Astrocyte (in vitro differentiated cells and primary cell): ENCODE measurements at regions not wholly inside any gene's neighbourhood (a gene's known extent, or its start where the extent isn't known, plus 50 kb on each side); places are given as distances from the start of the nearest gene placed in this dataset.

Source experiments
- DNase-seq: peaks from one replicate; pipeline ENCODE4 v3.0.0-alpha.2; 2010; ENCODE audit warnings: low read depth
- FAIRE-seq: peaks from 2 replicates; lab custom pipeline; 2011; peaks lifted over from hg19 to GRCh38; lab: Jason Lieb, UNC
- H2AFZ ChIP-seq: 2 replicates; pipeline ENCODE4 v1.6.0; 2012; ENCODE audit warnings: low read depth, low read length, inconsistent platforms
- H3K27ac ChIP-seq: 2 replicates; pipeline ENCODE4 v1.5.1; 2011; ENCODE audit warnings: low read depth, low read length, inconsistent platforms
- H3K27me3 ChIP-seq: 2 replicates; pipeline ENCODE4 v1.6.0; 2011; ENCODE audit warnings: low read length, inconsistent platforms; ENCODE audit not compliant: insufficient read depth
- H3K36me3 ChIP-seq: 2 replicates; pipeline ENCODE4 v1.5.1; 2011; ENCODE audit warnings: low read length, inconsistent platforms; ENCODE audit not compliant: insufficient read depth
- H3K4me1 ChIP-seq: 2 replicates; pipeline ENCODE4 v1.5.1; 2011; ENCODE audit warnings: low read length, inconsistent platforms; ENCODE audit not compliant: insufficient read depth
- H3K4me2 ChIP-seq: 2 replicates; pipeline ENCODE4 v1.6.0; 2012; ENCODE audit warnings: low read length, inconsistent platforms
- H3K4me3 ChIP-seq: 2 replicates; pipeline ENCODE4 v1.5.1; 2011; ENCODE audit warnings: low read depth, mild to moderate bottlenecking, low read length, inconsistent platforms; ENCODE audit not compliant: insufficient read depth
- H3K79me2 ChIP-seq: 2 replicates; pipeline ENCODE4 v1.6.0; 2012; ENCODE audit warnings: mild to moderate bottlenecking, low read length, inconsistent platforms; ENCODE audit not compliant: insufficient read depth
- H3K9ac ChIP-seq: 2 replicates; pipeline ENCODE4 v1.6.0; 2012; ENCODE audit warnings: mild to moderate bottlenecking, low read length, inconsistent platforms
- H3K9me3 ChIP-seq: 2 replicates; pipeline ENCODE4 v1.5.1; 2012; ENCODE audit warnings: low read depth, mild to moderate bottlenecking, low read length, inconsistent platforms; ENCODE audit not compliant: insufficient read depth
- H4K20me1 ChIP-seq: 2 replicates; pipeline ENCODE4 v1.6.0; 2012; ENCODE audit warnings: low read length, inconsistent platforms; ENCODE audit not compliant: insufficient read depth
- H3K27ac Mint-ChIP-seq: one replicate; pipeline ENCODE4 v1.8.0; 2021; ENCODE audit warnings: mild to moderate bottlenecking, mixed read lengths; ENCODE audit not compliant: unreplicated experiment
- H3K27me3 Mint-ChIP-seq: one replicate; pipeline ENCODE4 v1.8.0; 2021; ENCODE audit warnings: low read depth, mixed read lengths; ENCODE audit not compliant: unreplicated experiment
- H3K36me3 Mint-ChIP-seq: one replicate; pipeline ENCODE4 v1.8.0; 2021; ENCODE audit warnings: low read depth, mixed read lengths; ENCODE audit not compliant: unreplicated experiment
- H3K4me1 Mint-ChIP-seq: one replicate; pipeline ENCODE4 v1.8.0; 2021; ENCODE audit warnings: low read depth, mixed read lengths; ENCODE audit not compliant: unreplicated experiment
- H3K4me3 Mint-ChIP-seq: one replicate; pipeline ENCODE4 v1.8.0; 2021; ENCODE audit warnings: mild to moderate bottlenecking, moderate library complexity, mixed read lengths; ENCODE audit not compliant: unreplicated experiment
- H3K9me3 Mint-ChIP-seq: one replicate; pipeline ENCODE4 v1.8.0; 2021; ENCODE audit warnings: mild to moderate bottlenecking, mixed read lengths; ENCODE audit not compliant: unreplicated experiment
- CTCF ChIP-seq: IDR thresholded peaks from 2 replicates; pipeline ENCODE4 v1.5.1; 2011; ENCODE audit warnings: low read depth, mild to moderate bottlenecking, inconsistent platforms, low read length, moderate library complexity; ENCODE audit not compliant: insufficient read depth
- EZH2 ChIP-seq: IDR thresholded peaks from 2 replicates; pipeline ENCODE4 v1.6.1; 2012; ENCODE audit warnings: mild to moderate bottlenecking, low read length, inconsistent platforms; ENCODE audit not compliant: insufficient read depth

- Histone ChIP-seq H3K9me3 (peaks cover 2% of the 10 kb centered on the region), H3K9ac (no peak overlapping the region), H3K27ac (no peak overlapping the region), H3K36me3 (no peaks in the 10 kb centered on the region), H3K4me2 (no peak overlapping the region), H4K20me1 (no peaks in the 10 kb centered on the region), H3K4me3 (no peak overlapping the region), H2AFZ (no peak overlapping the region), H3K4me1 (no peaks in the 10 kb centered on the region), H3K79me2 (no peaks in the 10 kb centered on the region), H3K27me3 (no peaks in the 10 kb centered on the region)
- H3K27me3 Mint-ChIP-seq: no peaks in the 10 kb centered on the region
- FAIRE-seq (no peak), DNase-seq (no peak)
- no peaks in the 10 kb centered on the region for H3K36me3 Mint-ChIP-seq
- no peaks in the 10 kb centered on the region for H3K4me1 Mint-ChIP-seq
- TF ChIP-seq EZH2: no peak
- TF ChIP-seq CTCF: no peak
- no peak overlapping the region for H3K4me3 Mint-ChIP-seq
- no peaks in the 10 kb centered on the region for H3K9me3 Mint-ChIP-seq
- no peak overlapping the region for H3K27ac Mint-ChIP-seq
These were observed 1042.0 kb downstream of the DNAJB9 start for GRCh38 chr7:109611656-109612055.

GRCh38 chr7:109616551-109617069, 1046.9 kb downstream of the DNAJB9 start:
- no peaks in the 10 kb centered on the region for H3K36me3 Mint-ChIP-seq

More at GRCh38 chr7:109616551-109617069, 1046.9 kb downstream of the DNAJB9 start:
- Mint-ChIP-seq H3K4me3 (no peak overlapping the region), H3K9me3 (no peaks in the 10 kb centered on the region), H3K27ac (no peak overlapping the region), H3K27me3 (no peaks in the 10 kb centered on the region), H3K4me1 (no peaks in the 10 kb centered on the region)
- Histone ChIP-seq H2AFZ (no peak overlapping the region), H3K4me3 (no peak overlapping the region), H4K20me1 (no peaks in the 10 kb centered on the region), H3K9ac (no peak overlapping the region), H3K4me2 (no peak overlapping the region), H3K27me3 (no peaks in the 10 kb centered on the region), H3K4me1 (no peaks in the 10 kb centered on the region), H3K36me3 (no peaks in the 10 kb centered on the region), H3K9me3 (peaks cover 2% of the 10 kb centered on the region), H3K27ac (no peak overlapping the region), H3K79me2 (no peaks in the 10 kb centered on the region)
- TF ChIP-seq EZH2: no peak
- TF ChIP-seq CTCF: no peak
- FAIRE-seq (no peak), DNase-seq (no peak)
